ENCODE measurements at regions not wholly inside any gene's neighbourhood (a gene's known extent, or its start where the extent isn't known, plus 50 kb on each side); places are given as distances from the start of the nearest gene placed in this dataset.

GRCh38 chr10:133035952-133036351 lies 51.8 kb upstream of the ADGRA1 start:
- Histone ChIP-seq H3K36me3 (replicated peaks in 1 of 2; ENCODE audit: control insufficient read depth in 1 of 2, insufficient read depth in 2 of 2, low read length in 2 of 2) (no peaks in the 10 kb centered on the region), H3K4me3 (replicated peaks in 1 of 3; ENCODE audit: low read depth in 2 of 3, low read length in 3 of 3) (no peak overlapping the region), H3K9ac (ENCODE audit: insufficient read depth, low read length, poor library complexity, severe bottlenecking) (no peak overlapping the region), H2AFZ (ENCODE audit: insufficient read depth, low read depth, low read length, poor library complexity, severe bottlenecking) (no peak overlapping the region), H3K4me1 (ENCODE audit: control insufficient read depth in 1 of 2, insufficient read depth in 2 of 2, low read length in 2 of 2) (no peaks in the 10 kb centered on the region), H3K4me2 (replicated peaks; ENCODE audit: extremely low read depth, low read length, poor library complexity, severe bottlenecking) (no peak overlapping the region), H3K27me3 (ENCODE audit: control insufficient read depth in 2 of 2, insufficient read depth in 2 of 2, low read length in 2 of 2) (no peaks in the 10 kb centered on the region), H3K9me3 (replicated peaks in 1 of 2; ENCODE audit: control insufficient read depth in 1 of 2, insufficient read depth in 1 of 2, low read length in 2 of 2) (no peaks in the 10 kb centered on the region), H4K20me1 (ENCODE audit: insufficient read depth, low read length) (no peaks in the 10 kb centered on the region), H3K27ac (ENCODE audit: low read depth in 1 of 2, low read length in 2 of 2) (no peak overlapping the region), H3K79me2 (ENCODE audit: insufficient read depth, low read length) (no peaks in the 10 kb centered on the region)
- intact Hi-C loops (cut with micrococcal nuclease): no loop called here
- H3K27me3 Mint-ChIP-seq (ENCODE audit: low read depth in 3 of 3): peaks cover 8 to 37% (median 18%) of the 10 kb centered on the region in 3 donors
- H3K4me1 Mint-ChIP-seq: no peaks in the 10 kb centered on the region
- H3K4me3 Mint-ChIP-seq: no peak overlapping the region
- DNase-seq: no peak
- H3K9me3 Mint-ChIP-seq: peaks cover 0 to 2% (median 0%) of the 10 kb centered on the region in 7 donors
- H3K27ac Mint-ChIP-seq: no peak overlapping the region
- no peaks in the 10 kb centered on the region for H3K36me3 Mint-ChIP-seq
- 81% methylated on average over 6 of the region's 10 CpGs for WGBS (ENCODE audit: insufficient coverage)
- no peak for TF ChIP-seq CTCF (IDR thresholded peaks at IDR 0.05)

GRCh38 chr10:133034762-133035161 lies 53.0 kb upstream of the ADGRA1 start:
- Mint-ChIP-seq H3K4me3 (no peak overlapping the region), H3K9me3 (peaks cover 0 to 2% (median 0%) of the 10 kb centered on the region in 7 donors), H3K27ac (no peak overlapping the region), H3K27me3 (ENCODE audit: low read depth in 3 of 3) (peaks cover 17 to 39% (median 20%) of the 10 kb centered on the region in 3 donors), H3K4me1 (no peaks in the 10 kb centered on the region), H3K36me3 (no peaks in the 10 kb centered on the region)
- Histone ChIP-seq H3K4me2 (replicated peaks; ENCODE audit: extremely low read depth, low read length, poor library complexity, severe bottlenecking) (no peak overlapping the region), H3K9ac (ENCODE audit: insufficient read depth, low read length, poor library complexity, severe bottlenecking) (no peak overlapping the region), H3K27ac (ENCODE audit: low read depth in 1 of 2, low read length in 2 of 2) (no peak overlapping the region), H3K4me3 (replicated peaks in 1 of 3; ENCODE audit: low read depth in 2 of 3, low read length in 3 of 3) (no peak overlapping the region), H4K20me1 (ENCODE audit: insufficient read depth, low read length) (no peaks in the 10 kb centered on the region), H3K27me3 (ENCODE audit: control insufficient read depth in 2 of 2, insufficient read depth in 2 of 2, low read length in 2 of 2) (peaks cover 0 to 7% of the 10 kb centered on the region in 2 donors), H3K36me3 (replicated peaks in 1 of 2; ENCODE audit: control insufficient read depth in 1 of 2, insufficient read depth in 2 of 2, low read length in 2 of 2) (no peaks in the 10 kb centered on the region), H3K79me2 (ENCODE audit: insufficient read depth, low read length) (no peaks in the 10 kb centered on the region), H2AFZ (ENCODE audit: insufficient read depth, low read depth, low read length, poor library complexity, severe bottlenecking) (no peak overlapping the region), H3K4me1 (ENCODE audit: control insufficient read depth in 1 of 2, insufficient read depth in 2 of 2, low read length in 2 of 2) (no peaks in the 10 kb centered on the region), H3K9me3 (replicated peaks in 1 of 2; ENCODE audit: control insufficient read depth in 1 of 2, insufficient read depth in 1 of 2, low read length in 2 of 2) (no peaks in the 10 kb centered on the region)
- no peak for TF ChIP-seq CTCF (IDR thresholded peaks at IDR 0.05)
- intact Hi-C loops (cut with micrococcal nuclease): no loop called here
- DNase-seq: no peak
- 75% methylated on average over 1 of the region's 10 CpGs for WGBS (ENCODE audit: insufficient coverage)

All from CD14-positive monocyte (primary cell).